ENCODE measurements at regions not wholly inside any gene's neighbourhood (a gene's known extent, or its start where the extent isn't known, plus 50 kb on each side); places are given as distances from the start of the nearest gene placed in this dataset.

GRCh38 chr18:28409811-28410210, 232.9 kb upstream of the CDH2 start:
- no peak overlapping the region for H3K4me2 ChIP-seq (ENCODE audit: insufficient read depth in 1 of 2, low read depth in 2 of 2, low read length in 2 of 2)
- no peak overlapping the region for H2BK12ac ChIP-seq (ENCODE audit: low read depth, low read length)
- H4K20me1 ChIP-seq (replicated peaks in 1 of 2; ENCODE audit: control insufficient read depth in 1 of 2, insufficient read depth in 2 of 2, low read length in 2 of 2) = no peaks in the 10 kb centered on the region
- H4K91ac ChIP-seq (replicated peaks; ENCODE audit: insufficient read length, low read length) = no peak overlapping the region
- no peak overlapping the region for H3K56ac ChIP-seq (replicated peaks; ENCODE audit: insufficient read length, low read depth, low read length)
- no peak overlapping the region for H4K5ac ChIP-seq (ENCODE audit: insufficient read length, low read depth, low read length)
- no peak overlapping the region for H3K23ac ChIP-seq (ENCODE audit: insufficient read length)
- H3K4me1 ChIP-seq (replicated peaks in 1 of 4; ENCODE audit: control insufficient read depth in 3 of 4, insufficient read depth in 4 of 4, low read length in 3 of 4) = no peaks in the 10 kb centered on the region
- H2BK5ac ChIP-seq (ENCODE audit: low read depth, low read length) = no peak overlapping the region
- POLR2A ChIA-PET (ENCODE audit: partially characterized antibody) = no interaction called here
- H3K27me3 ChIP-seq (replicated peaks in 1 of 4; ENCODE audit: control insufficient read depth in 3 of 4, extremely low read depth in 1 of 4, insufficient read depth in 3 of 4, low read length in 3 of 4) = no peaks in the 10 kb centered on the region
- no peak for TF ChIP-seq JUN (IDR thresholded peaks at IDR 0.05; ENCODE audit: low read depth, low read length)
- no peak for TF ChIP-seq EZH2 (IDR thresholded peaks at IDR 0.05; ENCODE audit: low read depth, low read length, severe bottlenecking)
- TF ChIP-seq POLR2A (IDR thresholded peaks at IDR 0.05; ENCODE audit: control extremely low read depth in 1 of 2, low read depth in 2 of 2, low read length in 2 of 2) = no peak
- TF ChIP-seq SP1 (IDR thresholded peaks at IDR 0.05; ENCODE audit: low read depth, low read length) = no peak
- TF ChIP-seq EP300 (IDR thresholded peaks at IDR 0.05; ENCODE audit: borderline replicate concordance in 1 of 2, low read depth in 2 of 2, low read length in 2 of 2) = no peak
- H3K4ac ChIP-seq (replicated peaks; ENCODE audit: insufficient read length, low read depth, low read length) = no peak overlapping the region
- no peak overlapping the region for H2BK120ac ChIP-seq (replicated peaks; ENCODE audit: low read depth, low read length)
- WGBS, 2 experiments (ENCODE audit: extremely low coverage in 1 of 2, insufficient coverage in 1 of 2, insufficient read length in 1 of 2, insufficient replicate concordance in 2 of 2, low coverage in 1 of 2, low lambda C conversion rate in 2 of 2, missing lambda C conversion rate in 1 of 2) = 100% methylated on average over 1 of the region's 1 CpG; no CpG with 5 or more reads in 1 of the 2 experiments
- H3K36me3 ChIP-seq (ENCODE audit: control insufficient read depth in 2 of 4, insufficient read depth in 4 of 4, low read length in 3 of 4) = no peaks in the 10 kb centered on the region
- no peak overlapping the region for H4K8ac ChIP-seq (ENCODE audit: extremely low read depth, insufficient read depth, low read length)
- H3K4me3 ChIP-seq (ENCODE audit: extremely low read depth in 1 of 4, insufficient read depth in 2 of 4, low read depth in 3 of 4, low read length in 4 of 4) = no peak overlapping the region
- H2AK5ac ChIP-seq (ENCODE audit: low read depth, low read length) = no peak overlapping the region
- no peak overlapping the region for H2AFZ ChIP-seq (ENCODE audit: low read length)
- H3K14ac ChIP-seq (ENCODE audit: insufficient read length) = no peak overlapping the region
- DNase-seq (ENCODE audit: low read depth in 1 of 2, low spot score in 2 of 2) (no peak), FAIRE-seq (no peak)
- H3K79me2 ChIP-seq (ENCODE audit: control insufficient read depth in 1 of 2, insufficient read depth in 2 of 2, low read length in 2 of 2) = no peaks in the 10 kb centered on the region
- no peak overlapping the region for H2BK15ac ChIP-seq (ENCODE audit: low read length)
- H2BK20ac ChIP-seq (ENCODE audit: low read length) = no peak overlapping the region
- no peak overlapping the region for H3K9ac ChIP-seq (replicated peaks in 1 of 4; ENCODE audit: extremely low read depth in 1 of 4, low read depth in 3 of 4, low read length in 3 of 4)
- no peak overlapping the region for H3K18ac ChIP-seq (ENCODE audit: extremely low read depth, low read length)
- no peaks in the 10 kb centered on the region for H3K9me3 ChIP-seq (ENCODE audit: insufficient read depth in 2 of 2, low read depth in 1 of 2, low read length in 1 of 2)
- CTCF ChIA-PET (ENCODE audit: partially characterized antibody) = no interaction called here
- H3K23me2 ChIP-seq (ENCODE audit: low read depth, low read length) = no peaks in the 10 kb centered on the region
- no peaks in the 10 kb centered on the region for H3K79me1 ChIP-seq (ENCODE audit: low read depth, low read length)
- no peak overlapping the region for H3K27ac ChIP-seq (ENCODE audit: low read depth, low read length)
